ENCODE measurements at regions not wholly inside any gene's neighbourhood (a gene's known extent, or its start where the extent isn't known, plus 50 kb on each side); places are given as distances from the start of the nearest gene placed in this dataset.

GRCh38 chr12:131610181-131610580 lies 100.7 kb upstream of the SFSWAP start:
- no peak overlapping the region for H2AK5ac ChIP-seq (ENCODE audit: low read depth, low read length)
- no peak overlapping the region for H3K14ac ChIP-seq (replicated peaks; ENCODE audit: low read depth, low read length)
- H4K91ac ChIP-seq (ENCODE audit: insufficient read depth, low read depth, low read length): no peak overlapping the region
- H3K27me3 ChIP-seq (ENCODE audit: control insufficient read depth, insufficient read depth, low read length): no peaks in the 10 kb centered on the region
- ChIA-PET POLR2A (ENCODE audit: unreplicated experiment) (no interaction called here), CTCF (no interaction called here)
- no peak overlapping the region for H3K4me3 ChIP-seq (ENCODE audit: insufficient read depth, low read depth, low read length)
- H2BK5ac ChIP-seq (ENCODE audit: low read depth, low read length, poor library complexity, severe bottlenecking): no peak overlapping the region
- no peak overlapping the region for H3K27ac ChIP-seq (ENCODE audit: insufficient read depth, low read length)
- H3K9ac ChIP-seq (ENCODE audit: low read depth, low read length): no peak overlapping the region
- no peak overlapping the region for H3K4me2 ChIP-seq (ENCODE audit: low read depth, low read length)
- no peak overlapping the region for H3K23ac ChIP-seq (ENCODE audit: low read depth, low read length)
- H2BK15ac ChIP-seq (ENCODE audit: low read depth, low read length): no peak overlapping the region
- TF ChIP-seq NFE2L2 (IDR thresholded peaks at IDR 0.05; ENCODE audit: low read depth, low read length) (no peak), MAFK (IDR thresholded peaks at IDR 0.05; ENCODE audit: low read depth, low read length) (no peak), ELK1 (IDR thresholded peaks at IDR 0.05; ENCODE audit: borderline replicate concordance, low read depth, low read length) (no peak), POLR2A (IDR thresholded peaks at IDR 0.05; ENCODE audit: low read depth, low read length) (no peak), RCOR1 (IDR thresholded peaks at IDR 0.05; ENCODE audit: insufficient replicate concordance, low read length) (no peak), MAZ (IDR thresholded peaks at IDR 0.05; ENCODE audit: borderline replicate concordance, low read depth, low read length) (no peak)
- no peaks in the 10 kb centered on the region for H4K20me1 ChIP-seq (ENCODE audit: insufficient read depth, low read length)
- in situ Hi-C loops (cut with MboI; ENCODE audit: low sequenced_read_pairs) (no loop called here), intact Hi-C loops (cut with micrococcal nuclease) (no loop called here), dilution Hi-C loops (cut with HindIII; ENCODE audit: low sequenced_read_pairs, unreplicated experiment) (no loop called here)
- H2AFZ ChIP-seq (replicated peaks; ENCODE audit: low read length, poor library complexity): no peak overlapping the region
- H3K9me1 ChIP-seq (ENCODE audit: insufficient read depth, low read length): no peaks in the 10 kb centered on the region
- H3K79me1 ChIP-seq (ENCODE audit: low read depth in 1 of 2, low read length in 2 of 2): no peaks in the 10 kb centered on the region
- no peak for DNase-seq
- H3K9me3 ChIP-seq (ENCODE audit: control insufficient read depth, insufficient read depth, low read length): no peaks in the 10 kb centered on the region; the same call in 1 of the 2 replicates
- no peaks in the 10 kb centered on the region for H3K4me1 ChIP-seq (ENCODE audit: control insufficient read depth, insufficient read depth, low read length)
- H3K36me3 ChIP-seq (ENCODE audit: control insufficient read depth, insufficient read depth, low read length): no peaks in the 10 kb centered on the region
- no peak for ATAC-seq (ENCODE audit: low read depth)
- no TSS peak for BruUV-seq (replicated peaks)
- H3K4ac ChIP-seq (ENCODE audit: low read depth, low read length): no peak overlapping the region
- H4K8ac ChIP-seq (ENCODE audit: low read depth in 2 of 2, low read length in 2 of 2): no peak overlapping the region
- H4K5ac ChIP-seq (ENCODE audit: low read depth, low read length): no peak overlapping the region
- 53% methylated on average over 3 of the region's 10 CpGs; no CpG with 5 or more reads in 1 of the 2 experiments for WGBS, 2 experiments (ENCODE audit: extremely low coverage in 2 of 2, insufficient read length in 1 of 2)
- H3K56ac ChIP-seq (ENCODE audit: extremely low read depth, insufficient read depth, low read length): no peak overlapping the region
- no peak overlapping the region for H2BK120ac ChIP-seq (ENCODE audit: low read depth, low read length)
- H3K18ac ChIP-seq (ENCODE audit: low read depth, low read length): no peak overlapping the region
- no peak overlapping the region for H2AK9ac ChIP-seq (replicated peaks; ENCODE audit: low read depth, low read length, poor library complexity)
- H2BK20ac ChIP-seq (ENCODE audit: low read depth, low read length): no peak overlapping the region

All from IMR-90 (cell line).